MM.1S (cell line): ENCODE measurements at regions not wholly inside any gene's neighbourhood (a gene's known extent, or its start where the extent isn't known, plus 50 kb on each side); places are given as distances from the start of the nearest gene placed in this dataset.

Source experiments
- DNase-seq: peaks from one replicate; pipeline ENCODE4 v3.0.0-alpha.2; 2015
- H2AFZ ChIP-seq: fragments of 300-600 bp; sonication (generic); 2 replicates; pipeline ENCODE4 v1.6.0; 2016; ENCODE audit warnings: antibody characterized with exemption, low read length
- H3F3A ChIP-seq: fragments of 300-600 bp; sonication (generic); 2 replicates; pipeline ENCODE4 v1.6.1; 2016; ENCODE audit warnings: mild to moderate bottlenecking, antibody characterized with exemption, low read length, moderate library complexity, mixed read lengths; ENCODE audit not compliant: insufficient read depth
- H3K27ac ChIP-seq: fragments of 300-600 bp; sonication (generic); 2 replicates; pipeline ENCODE4 v1.5.1; 2016; ENCODE audit warnings: mild to moderate bottlenecking, low read length
- H3K27me3 ChIP-seq: fragments of 300-600 bp; sonication (generic); replicated peaks from 2 replicates; pipeline ENCODE4 v1.6.0; 2016; ENCODE audit warnings: low read length; ENCODE audit not compliant: insufficient read depth
- H3K36me3 ChIP-seq: fragments of 300-600 bp; sonication (generic); replicated peaks from 2 replicates; pipeline ENCODE4 v1.6.1; 2016; ENCODE audit warnings: mild to moderate bottlenecking, low read length, mixed read lengths; ENCODE audit not compliant: insufficient read depth
- H3K4me1 ChIP-seq: fragments of 300-600 bp; sonication (generic); 2 replicates; pipeline ENCODE4 v1.6.1; 2016; ENCODE audit warnings: low read length, mixed read lengths
- H3K4me2 ChIP-seq: fragments of 300-600 bp; sonication (generic); 2 replicates; pipeline ENCODE4 v1.6.0; 2016; ENCODE audit warnings: low read depth, low read length
- H3K4me3 ChIP-seq: fragments of 300-600 bp; sonication (generic); 2 replicates; pipeline ENCODE4 v1.5.1; 2016; ENCODE audit warnings: low read length, mixed read lengths
- H3K79me2 ChIP-seq: fragments of 300-600 bp; sonication (generic); 2 replicates; pipeline ENCODE4 v1.6.1; 2016; ENCODE audit warnings: mixed run types, low read length, mixed read lengths
- H3K9ac ChIP-seq: fragments of 300-600 bp; sonication (generic); 2 replicates; pipeline ENCODE4 v1.6.1; 2016; ENCODE audit warnings: low read length, mixed read lengths
- H3K9me2 ChIP-seq: fragments of 300-600 bp; sonication (generic); replicated peaks from 2 replicates; pipeline ENCODE4 v1.6.1; 2016; ENCODE audit warnings: mild to moderate bottlenecking, low read length, mixed read lengths; ENCODE audit not compliant: insufficient read depth
- H3K9me3 ChIP-seq: fragments of 300-600 bp; sonication (generic); replicated peaks from 2 replicates; pipeline ENCODE4 v1.6.1; 2016; ENCODE audit warnings: mild to moderate bottlenecking, low read length, mixed read lengths; ENCODE audit not compliant: insufficient read depth
- H4K20me1 ChIP-seq: fragments of 300-600 bp; sonication (generic); 2 replicates; pipeline ENCODE4 v1.6.1; 2016; ENCODE audit warnings: mild to moderate bottlenecking, low read length, moderate library complexity, mixed read lengths; ENCODE audit not compliant: insufficient read depth
- CTCF ChIP-seq: fragments of 300-600 bp; sonication (generic); IDR thresholded peaks from 2 replicates; pipeline ENCODE4 v1.5.1; 2016; ENCODE audit warnings: antibody characterized with exemption, low read length, mixed read lengths
- EZH2 ChIP-seq: fragments of 300-600 bp; sonication (generic); optimal IDR thresholded peaks from 2 replicates; pipeline ENCODE3; 2017; ENCODE audit warnings: low read depth, mild to moderate bottlenecking, antibody characterized with exemption, low read length, mixed read lengths
- EZH2phosphoT487 ChIP-seq: fragments of 300-600 bp; sonication (generic); IDR thresholded peaks from 2 replicates; pipeline ENCODE4 v1.6.1; 2018; ENCODE audit warnings: antibody characterized with exemption, low read length

GRCh38 chr9:135210676-135211523 lies 123.4 kb downstream of the OLFM1 start:
- H3K9me3 ChIP-seq = no peaks in the 10 kb centered on the region
- no peak overlapping the region for H3K27ac ChIP-seq
- no peak for DNase-seq
- H3K27me3 ChIP-seq = peaks cover 78% of the 10 kb centered on the region
- no peaks in the 10 kb centered on the region for H3K36me3 ChIP-seq
- no peaks in the 10 kb centered on the region for H3F3A ChIP-seq
- H3K79me2 ChIP-seq = no peaks in the 10 kb centered on the region
- H3K9ac ChIP-seq = no peak overlapping the region
- H3K9me2 ChIP-seq = no peaks in the 10 kb centered on the region
- H2AFZ ChIP-seq = no peak overlapping the region
- H4K20me1 ChIP-seq = no peaks in the 10 kb centered on the region
- no peak overlapping the region for H3K4me3 ChIP-seq
- no peaks in the 10 kb centered on the region for H3K4me1 ChIP-seq
- TF ChIP-seq EZH2 (no peak), EZH2phosphoT487 (no peak), CTCF (no peak)
- no peak overlapping the region for H3K4me2 ChIP-seq

- H3K9me3 ChIP-seq = no peaks in the 10 kb centered on the region
- H3K9me2 ChIP-seq = no peaks in the 10 kb centered on the region
- no peaks in the 10 kb centered on the region for H3K79me2 ChIP-seq
- no peaks in the 10 kb centered on the region for H3F3A ChIP-seq
- no peak overlapping the region for H2AFZ ChIP-seq
- no peaks in the 10 kb centered on the region for H3K36me3 ChIP-seq
- no peaks in the 10 kb centered on the region for H4K20me1 ChIP-seq
- DNase-seq = no peak
- no peaks in the 10 kb centered on the region for H3K4me1 ChIP-seq
- H3K27me3 ChIP-seq = peaks cover 84% of the 10 kb centered on the region
- no peak overlapping the region for H3K4me2 ChIP-seq
- no peak overlapping the region for H3K4me3 ChIP-seq
- TF ChIP-seq EZH2phosphoT487 = no peak
- TF ChIP-seq EZH2 = no peak
- TF ChIP-seq CTCF = no peak
- no peak overlapping the region for H3K27ac ChIP-seq
- H3K9ac ChIP-seq = no peak overlapping the region
These were observed 124.0 kb downstream of the OLFM1 start for GRCh38 chr9:135211524-135211890.

- no peaks in the 10 kb centered on the region for H3K9me3 ChIP-seq
- no peaks in the 10 kb centered on the region for H3K9me2 ChIP-seq
- H2AFZ ChIP-seq = no peak overlapping the region
- no peaks in the 10 kb centered on the region for H3K36me3 ChIP-seq
- no peaks in the 10 kb centered on the region for H3K4me1 ChIP-seq
- H3K27ac ChIP-seq = no peak overlapping the region
- no peaks in the 10 kb centered on the region for H3K79me2 ChIP-seq
- TF ChIP-seq EZH2 (no peak), EZH2phosphoT487 (no peak), CTCF (no peak)
- H3K9ac ChIP-seq = no peak overlapping the region
- no peak overlapping the region for H3K4me3 ChIP-seq
- peaks cover 88% of the 10 kb centered on the region for H3K27me3 ChIP-seq
- no peaks in the 10 kb centered on the region for H4K20me1 ChIP-seq
- no peaks in the 10 kb centered on the region for H3F3A ChIP-seq
- no peak for DNase-seq
- no peak overlapping the region for H3K4me2 ChIP-seq
These were observed 125.5 kb downstream of the OLFM1 start for GRCh38 chr9:135212961-135213360.
